AML-193 (cell line): ENCODE measurements at regions not wholly inside any gene's neighbourhood (a gene's known extent, or its start where the extent isn't known, plus 50 kb on each side); places are given as distances from the start of the nearest gene placed in this dataset.

Source experiments
- DNase-seq, 2 experiments: peaks; one replicate each; lab custom pipeline; 2025; lab: John Stamatoyannopoulos, UW

DNA sequence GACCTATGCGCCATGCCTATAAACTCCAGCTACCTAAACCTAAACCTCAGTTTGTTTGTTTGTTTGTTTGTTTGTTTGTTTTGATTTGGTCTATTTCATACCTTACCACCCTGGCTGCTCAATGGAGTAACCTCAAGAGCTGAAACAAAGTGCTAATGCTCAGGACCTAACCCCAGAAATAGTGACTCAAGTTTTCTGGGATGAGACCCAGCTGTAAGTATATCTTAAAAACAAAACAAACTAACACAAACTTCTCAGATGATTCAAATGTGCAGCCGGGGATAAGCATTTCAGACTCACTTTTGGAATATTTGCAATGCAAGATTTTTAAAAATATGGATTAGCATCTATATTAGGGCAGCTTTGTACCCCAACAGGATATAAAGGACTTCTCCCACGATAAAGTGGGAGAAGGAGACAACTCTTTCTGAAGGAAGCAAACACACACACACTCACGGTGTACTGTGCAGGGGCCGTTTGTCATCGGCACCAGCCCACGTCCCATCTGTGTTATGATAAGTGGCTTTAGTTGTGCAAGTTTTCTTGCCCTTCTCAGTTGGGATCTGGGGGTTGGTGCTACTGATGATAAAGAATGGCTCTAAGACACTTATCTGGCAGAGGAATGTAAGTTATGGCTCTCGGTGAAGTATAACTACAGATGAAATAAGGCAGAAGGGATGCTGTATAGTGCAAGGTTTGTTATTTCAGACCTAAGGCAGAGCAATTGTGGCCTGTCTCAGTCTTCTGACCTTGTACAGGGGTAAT, 516.7 kb upstream of the TMEM132C start:
- no peak for DNase-seq

- no peak for DNase-seq
These were observed 514.2 kb upstream of the TMEM132C start for GRCh38 chr12:127752802-127753201.

- no peak for DNase-seq
These were observed 506.6 kb upstream of the TMEM132C start for GRCh38 chr12:127760357-127760756.

DNA sequence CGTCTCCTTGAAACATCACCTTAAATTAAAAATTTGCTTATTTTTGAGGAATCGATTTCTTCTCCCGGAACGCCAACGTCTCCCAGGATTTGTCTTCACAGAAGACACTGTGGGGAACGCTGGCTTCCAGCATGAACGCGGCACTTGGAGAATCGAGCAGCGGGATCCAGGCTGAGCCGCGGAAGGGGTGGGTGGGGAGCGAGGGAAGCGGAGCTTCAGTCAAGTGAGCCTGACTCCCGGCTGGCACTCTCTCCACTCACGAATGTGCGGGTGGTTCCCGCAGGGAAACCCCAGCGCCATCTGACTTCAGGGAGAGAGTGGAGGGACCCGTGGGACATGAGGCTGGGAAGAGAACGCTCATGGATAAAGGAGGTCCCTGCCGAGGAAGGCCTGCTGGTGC, 506.0 kb upstream of the TMEM132C start:
- no peak for DNase-seq

GRCh38 chr12:127761880-127762279, 505.1 kb upstream of the TMEM132C start:
- no peak for DNase-seq

DNA sequence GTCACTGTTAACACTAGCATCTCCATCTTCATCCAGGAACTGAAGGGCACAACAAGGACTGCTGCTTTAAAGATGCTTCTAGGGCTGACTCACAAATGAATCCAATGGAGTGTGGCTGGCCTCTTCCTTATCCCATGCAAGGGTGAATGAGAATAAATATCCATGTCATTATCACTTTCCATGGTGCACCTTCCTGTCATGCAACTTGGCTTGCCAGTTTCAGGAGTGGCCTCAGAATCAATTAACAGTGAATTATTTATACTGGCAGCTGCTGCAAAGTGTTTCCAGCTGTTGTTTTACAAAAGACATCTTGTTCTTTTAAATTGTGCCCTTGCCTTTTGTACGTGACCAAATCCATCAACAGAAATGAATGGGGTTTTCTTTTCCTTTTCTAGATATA, 499.3 kb upstream of the TMEM132C start:
- no peak for DNase-seq

- DNase-seq, result no peak
These were observed 496.9 kb upstream of the TMEM132C start for GRCh38 chr12:127770118-127770517.

GRCh38 chr12:127771546-127771945, 495.4 kb upstream of the TMEM132C start:
- DNase-seq, result no peak

DNA sequence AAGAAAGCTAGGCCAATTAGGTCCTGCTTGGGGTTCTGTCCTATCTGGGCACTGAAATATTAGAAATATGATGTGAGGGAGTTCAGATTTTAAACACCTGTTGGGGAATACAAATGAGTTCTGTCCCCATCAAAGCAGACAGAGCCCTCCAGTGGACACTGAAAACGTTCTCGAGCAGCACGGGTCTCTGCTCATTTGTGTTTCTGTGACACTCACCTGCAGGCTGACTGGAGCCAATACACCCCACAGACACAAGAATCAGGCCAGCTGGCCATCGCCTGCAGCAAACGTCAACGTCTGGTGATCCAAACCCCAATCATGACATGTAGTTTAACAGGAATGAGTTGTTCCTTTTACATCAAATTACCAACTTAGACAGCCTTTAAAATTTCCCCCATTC, 493.4 kb upstream of the TMEM132C start:
- DNase-seq, result no peak

GRCh38 chr12:127774828-127775227, 492.1 kb upstream of the TMEM132C start:
- DNase-seq, result no peak

DNA sequence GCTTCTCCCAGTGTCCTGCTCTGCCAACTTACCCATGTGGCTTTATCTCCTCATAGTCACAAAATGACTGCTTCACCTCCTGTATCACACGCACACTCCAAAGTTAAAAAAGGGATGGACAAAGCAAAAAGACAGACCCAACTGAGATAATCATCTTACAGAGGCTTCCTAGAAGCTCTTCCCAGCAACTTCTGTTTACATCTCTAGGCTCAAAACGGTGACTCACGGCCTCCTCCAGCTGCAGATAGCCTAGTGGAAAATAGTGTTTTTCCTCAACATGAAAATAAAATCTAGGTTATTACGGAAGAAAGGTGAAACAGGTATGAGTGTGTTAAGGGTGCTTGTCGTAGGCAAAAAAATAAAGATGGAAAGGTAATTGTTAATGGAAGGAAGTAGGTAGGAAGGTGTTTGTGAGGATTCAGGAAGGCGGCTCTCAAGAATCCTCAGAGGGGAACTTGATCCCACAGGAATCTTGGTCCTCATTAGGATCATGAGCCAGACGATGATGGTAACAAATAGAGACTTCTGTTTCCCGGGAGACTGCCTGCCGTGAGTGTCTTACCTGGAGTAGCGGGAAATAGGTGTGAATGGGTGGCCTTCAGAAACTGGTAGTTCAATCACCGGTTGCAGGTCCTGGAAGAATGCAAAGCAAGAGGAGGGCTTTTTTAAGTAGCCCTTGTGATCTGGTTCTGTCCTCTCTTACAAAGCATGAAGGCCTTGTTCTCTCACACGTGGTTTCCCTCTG, 487.5 kb upstream of the TMEM132C start:
- DNase-seq, result no peak

GRCh38 chr12:127780881-127781280, 486.1 kb upstream of the TMEM132C start:
- DNase-seq, result no peak

- no peak for DNase-seq
These were observed 485.6 kb upstream of the TMEM132C start for GRCh38 chr12:127781336-127781735.

DNA sequence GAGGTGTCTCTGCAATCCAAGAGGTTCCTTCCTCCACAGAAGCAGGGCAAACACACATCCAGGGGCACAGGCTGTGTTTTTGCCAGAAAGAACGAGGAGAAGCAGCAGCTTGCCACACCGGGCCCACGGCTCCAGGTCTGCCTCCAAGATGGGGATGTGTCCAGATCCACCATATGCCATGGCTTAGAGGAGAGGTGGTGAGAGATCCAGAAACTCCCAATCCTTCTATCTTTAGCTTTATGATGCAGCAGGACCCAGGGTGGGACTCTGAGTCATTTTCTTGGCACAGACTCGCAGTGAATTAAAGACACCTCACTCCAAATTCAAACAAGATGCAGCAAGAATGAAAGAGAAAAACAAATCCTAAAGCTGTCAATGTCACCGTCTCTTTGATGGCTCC, 481.4 kb upstream of the TMEM132C start:
- DNase-seq, result no peak

DNA sequence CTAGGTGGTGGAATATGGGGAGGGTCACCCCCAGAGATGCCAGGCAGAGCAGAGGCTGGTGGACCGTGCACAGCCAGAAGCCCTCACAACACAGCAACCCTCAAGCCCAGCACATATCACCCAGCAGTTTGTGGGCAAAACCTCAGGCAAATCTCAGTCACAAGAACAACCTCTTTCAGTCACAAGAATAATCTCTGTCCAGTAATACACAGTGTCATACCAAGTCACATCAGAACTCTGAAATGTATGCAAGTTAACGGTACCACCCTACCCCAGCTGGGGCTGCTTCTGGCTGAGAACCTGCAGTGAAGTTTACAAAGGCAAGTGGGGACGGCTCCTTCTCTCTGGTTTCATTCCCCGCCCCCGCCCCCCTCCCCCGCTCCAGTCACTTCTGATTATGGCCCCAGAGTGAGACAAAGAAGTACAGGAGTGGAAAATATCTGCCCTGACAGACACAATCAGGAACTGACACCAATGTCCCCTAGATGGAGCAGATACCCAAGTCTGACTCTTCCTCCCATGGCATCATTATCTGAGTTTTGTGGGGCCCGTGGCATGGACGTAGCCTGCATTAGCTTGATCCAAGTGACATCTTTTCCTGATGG, 480.9 kb upstream of the TMEM132C start:
- DNase-seq, result no peak

GRCh38 chr12:127787544-127787943, 479.4 kb upstream of the TMEM132C start:
- DNase-seq, result no peak

- no peak for DNase-seq
These were observed 476.6 kb upstream of the TMEM132C start for GRCh38 chr12:127790376-127790775.

GRCh38 chr12:127791217-127791616, 475.8 kb upstream of the TMEM132C start:
- DNase-seq, result no peak

DNA sequence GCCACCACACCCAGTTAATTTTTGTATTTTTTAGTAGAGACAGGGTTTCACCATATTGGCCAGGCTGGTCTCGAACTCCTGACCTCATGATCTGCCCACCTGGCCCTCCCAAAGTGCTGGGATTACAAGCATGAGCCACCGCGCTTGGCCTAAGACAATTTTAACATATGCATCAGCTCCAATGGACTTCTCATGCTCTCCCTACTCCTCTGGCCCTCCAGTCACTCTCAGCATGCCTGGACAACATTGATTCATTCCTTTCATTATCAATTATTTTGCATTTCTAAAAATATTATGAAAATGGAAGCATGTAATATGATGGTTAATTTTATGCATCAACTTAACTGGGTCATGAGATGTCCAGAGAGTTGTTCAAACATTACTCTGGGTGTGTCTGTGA, 469.1 kb upstream of the TMEM132C start:
- no peak for DNase-seq

GRCh38 chr12:127802271-127802670, 464.7 kb upstream of the TMEM132C start:
- DNase-seq, result no peak

DNA sequence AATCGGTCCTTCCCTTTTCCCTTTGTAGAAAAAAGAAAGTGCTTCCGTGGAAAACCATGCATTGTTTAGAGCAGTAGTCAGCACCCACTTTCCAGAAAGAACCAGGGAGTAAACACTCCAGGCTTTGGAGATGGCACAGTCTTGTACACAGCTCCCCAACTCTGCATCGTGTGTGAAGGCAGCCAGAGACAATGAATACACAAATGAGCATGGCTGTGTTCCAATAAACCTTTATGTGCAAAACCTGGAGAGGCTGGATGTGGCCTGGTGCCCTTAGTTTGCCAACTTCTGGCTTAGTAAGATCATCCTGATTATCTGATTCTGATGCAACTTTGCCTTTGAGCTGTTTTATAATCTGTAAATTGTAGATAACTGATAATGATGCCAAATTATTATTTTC, 463.4 kb upstream of the TMEM132C start:
- DNase-seq, result no peak

DNA sequence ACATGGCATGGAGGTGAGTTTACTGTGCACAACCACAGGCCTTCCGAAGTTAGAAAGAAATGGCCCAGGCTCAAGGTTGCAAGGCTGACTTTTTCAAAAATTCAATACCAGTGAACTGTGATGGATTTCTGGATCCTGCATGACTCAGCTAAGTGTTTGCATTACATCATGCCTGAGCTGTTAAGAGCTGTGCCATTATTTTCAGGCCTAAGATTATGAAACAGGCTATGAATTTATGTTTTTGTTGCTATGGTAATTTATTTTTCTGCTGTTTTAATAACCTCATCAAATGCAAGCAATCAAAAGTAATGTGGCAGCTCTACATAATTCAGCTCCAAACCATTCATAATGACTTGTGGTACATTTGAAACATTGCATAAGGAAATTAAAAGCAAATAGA, 457.7 kb upstream of the TMEM132C start:
- no peak for DNase-seq

- no peak for DNase-seq
These were observed 456.9 kb upstream of the TMEM132C start for GRCh38 chr12:127810041-127810440.
